B cell (primary cell): ENCODE measurements at regions not wholly inside any gene's neighbourhood (a gene's known extent, or its start where the extent isn't known, plus 50 kb on each side); places are given as distances from the start of the nearest gene placed in this dataset.
"Not testable (repeated sequence)": the region's sequence is repeated elsewhere in the genome, so short reads cannot be mapped to it uniquely, and the experiment has no call there.

ENCODE experiments used
- EZH2 ChIP-seq: IDR thresholded peaks from 2 replicates; pipeline ENCODE4 v1.6.1; 2012; ENCODE audit warnings: borderline replicate concordance, low read depth, mild to moderate bottlenecking, moderate library complexity, low read length; ENCODE audit not compliant: insufficient read depth, poor library complexity, severe bottlenecking
- TF ChIP-seq, protein P1 (sequence below): fragments of 200-600 bp; IDR thresholded peaks from one replicate; pipeline ENCODE4 v1.8.0; 2022; ENCODE audit warnings: antibody characterized with exemption, mild to moderate bottlenecking

DNA sequence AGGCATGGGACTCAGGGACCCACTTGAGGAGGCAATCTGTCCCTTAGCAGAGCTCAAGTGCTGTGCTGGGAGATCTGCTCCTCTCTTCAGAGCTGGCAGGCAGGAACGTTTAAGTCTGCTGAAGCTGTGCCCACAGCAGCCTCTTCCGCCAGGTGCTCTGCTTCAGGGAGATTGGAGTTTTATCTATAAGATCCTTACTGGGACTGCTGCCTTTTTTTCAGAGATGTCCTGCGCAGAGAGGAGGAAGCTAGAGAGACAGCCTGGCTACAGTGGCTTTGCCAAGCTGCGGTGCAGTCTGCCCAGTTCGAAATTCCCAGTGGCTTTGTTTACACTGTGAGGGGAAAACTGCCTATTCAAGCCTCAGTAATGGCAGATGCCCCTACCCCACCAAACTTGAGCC, 329.8 kb downstream of the BMPER start:
- TF ChIP-seq, protein P1, sequence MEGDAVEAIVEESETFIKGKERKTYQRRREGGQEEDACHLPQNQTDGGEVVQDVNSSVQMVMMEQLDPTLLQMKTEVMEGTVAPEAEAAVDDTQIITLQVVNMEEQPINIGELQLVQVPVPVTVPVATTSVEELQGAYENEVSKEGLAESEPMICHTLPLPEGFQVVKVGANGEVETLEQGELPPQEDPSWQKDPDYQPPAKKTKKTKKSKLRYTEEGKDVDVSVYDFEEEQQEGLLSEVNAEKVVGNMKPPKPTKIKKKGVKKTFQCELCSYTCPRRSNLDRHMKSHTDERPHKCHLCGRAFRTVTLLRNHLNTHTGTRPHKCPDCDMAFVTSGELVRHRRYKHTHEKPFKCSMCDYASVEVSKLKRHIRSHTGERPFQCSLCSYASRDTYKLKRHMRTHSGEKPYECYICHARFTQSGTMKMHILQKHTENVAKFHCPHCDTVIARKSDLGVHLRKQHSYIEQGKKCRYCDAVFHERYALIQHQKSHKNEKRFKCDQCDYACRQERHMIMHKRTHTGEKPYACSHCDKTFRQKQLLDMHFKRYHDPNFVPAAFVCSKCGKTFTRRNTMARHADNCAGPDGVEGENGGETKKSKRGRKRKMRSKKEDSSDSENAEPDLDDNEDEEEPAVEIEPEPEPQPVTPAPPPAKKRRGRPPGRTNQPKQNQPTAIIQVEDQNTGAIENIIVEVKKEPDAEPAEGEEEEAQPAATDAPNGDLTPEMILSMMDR, result not testable (repeated sequence)
- TF ChIP-seq EZH2, result not testable (repeated sequence)
